ENCODE measurements at regions not wholly inside any gene's neighbourhood (a gene's known extent, or its start where the extent isn't known, plus 50 kb on each side); places are given as distances from the start of the nearest gene placed in this dataset.

GRCh38 chr9:16092142-16093091 is 539.6 kb downstream of the CCDC171 start:
- TF ChIP-seq CTCF (IDR thresholded peaks at IDR 0.05): no peak
- no peak for TF ChIP-seq POLR2A (IDR thresholded peaks at IDR 0.05)
- no peak for TF ChIP-seq POLR2AphosphoS5 (IDR thresholded peaks at IDR 0.05; ENCODE audit: insufficient read depth in 1 of 2, low read depth in 1 of 2)
